K562 (cell line): ENCODE measurements at regions not wholly inside any gene's neighbourhood (a gene's known extent, or its start where the extent isn't known, plus 50 kb on each side); places are given as distances from the start of the nearest gene placed in this dataset.

Experiments used
- ATAC-seq: fragments of 200-7000 bp; cut with Tn5 transposase; 3 replicates; pipeline ENCODE4 v1.9.1; 2020; ENCODE audit warnings: moderate library complexity
- BruUV-seq: library from RNA; stranded (reverse); fragments of 400-500 nt; replicated peaks from 2 replicates; lab custom pipeline; 2021; lab: Mats Ljungman, UMichigan
- CTCF ChIA-PET: fragments of 300-600 bp; formaldehyde crosslinking; extraction: SDS; loops from one replicate; lab custom pipeline; 2021; ENCODE audit warnings: low intra/inter-chr PET ratio; lab: Yijun Ruan, JAX
- POLR2A ChIA-PET: fragments of 300-600, 350-650 bp; sonication (Branson Sonifier 250); formaldehyde crosslinking; extraction: SDS; loops from one replicate; lab custom pipeline; 2021; ENCODE audit warnings: antibody characterized with exemption, inconsistent platforms; lab: Yijun Ruan, JAX
- DNase-seq, 4 experiments: peaks; one replicate each; pipeline versions ENCODE4 v3.0.0 to v3.0.0-alpha.2; 2011 to 2018; ENCODE audit warnings: low spot score in 3 of 4, mixed read lengths in 3 of 4; ENCODE audit errors: extremely low read depth in 1 of 4
- FAIRE-seq: peaks from 2 replicates; lab custom pipeline; 2011; peaks lifted over from hg19 to GRCh38; lab: Jason Lieb, UNC
- H2AFZ ChIP-seq: 2 replicates; pipeline ENCODE4 v1.6.0; 2011; ENCODE audit warnings: low read depth, low read length, control low read depth, inconsistent platforms
- H3K27ac ChIP-seq: fragments of 200-600 bp; 3 replicates; pipeline ENCODE4 v1.8.0; 2011; ENCODE audit warnings: low read depth, mild to moderate bottlenecking, control low read depth, inconsistent platforms, low read length, moderate library complexity, mixed read lengths; ENCODE audit errors: extremely low read depth
- H3K27me3 ChIP-seq, 2 experiments: fragments of 300-600 bp in 1 of 2; 2 replicates in 1 of 2; 3 replicates in 1 of 2; pipeline versions ENCODE4 v1.6.0 to v1.8.0; 2011; ENCODE audit warnings: inconsistent platforms in 2 of 2, low read length in 2 of 2, mild to moderate bottlenecking in 1 of 2, mixed read lengths in 1 of 2, moderate library complexity in 1 of 2; ENCODE audit not compliant: control insufficient read depth in 2 of 2, insufficient read depth in 2 of 2
- H3K36me3 ChIP-seq: fragments of 300-600 bp; 3 replicates; pipeline ENCODE4 v1.8.0; 2011; ENCODE audit warnings: mild to moderate bottlenecking, low read length, inconsistent platforms; ENCODE audit not compliant: control insufficient read depth, insufficient read depth
- H3K4me1 ChIP-seq, 2 experiments: fragments of 200-600 bp in 1 of 2; replicated peaks in 1 of 2; 2 replicates in 1 of 2; 3 replicates in 1 of 2; pipeline versions ENCODE4 v1.5.1 to v1.8.0; 2011; ENCODE audit warnings: inconsistent platforms in 2 of 2, low read length in 2 of 2, mild to moderate bottlenecking in 1 of 2, mixed read lengths in 1 of 2, moderate library complexity in 1 of 2; ENCODE audit not compliant: control insufficient read depth in 2 of 2, insufficient read depth in 2 of 2
- H3K4me2 ChIP-seq: 2 replicates; pipeline ENCODE4 v1.6.1; 2011; ENCODE audit warnings: low read length, control low read depth, inconsistent platforms, mixed read lengths; ENCODE audit not compliant: insufficient read depth
- H3K4me3 ChIP-seq: fragments of 200-600 bp; sonication (generic), shearing (Covaris generic); 2 replicates; pipeline ENCODE4 v1.5.1; 2016; ENCODE audit warnings: control low read depth, inconsistent platforms
- H3K79me2 ChIP-seq: fragments of 200-600 bp; 3 replicates; pipeline ENCODE4 v1.8.0; 2011; ENCODE audit warnings: low read length, inconsistent platforms; ENCODE audit not compliant: control insufficient read depth, insufficient read depth
- H3K9ac ChIP-seq, 2 experiments: 2 replicates each; pipeline versions ENCODE4 v1.6.0 to v1.6.1; 2011; ENCODE audit warnings: low read depth in 2 of 2, low read length in 2 of 2, control low read depth in 1 of 2, inconsistent platforms in 1 of 2, mild to moderate bottlenecking in 1 of 2, mixed read lengths in 1 of 2; ENCODE audit not compliant: insufficient read depth in 1 of 2
- H3K9me1 ChIP-seq: one replicate; pipeline ENCODE4 v1.6.0; 2011; ENCODE audit warnings: inconsistent platforms, mild to moderate bottlenecking, low read length, moderate library complexity; ENCODE audit not compliant: control insufficient read depth, insufficient read depth
- H3K9me3 ChIP-seq: replicated peaks from 2 replicates; pipeline ENCODE4 v1.5.1; 2011; ENCODE audit warnings: low read depth, low read length, inconsistent platforms; ENCODE audit not compliant: control insufficient read depth, insufficient read depth
- H4K20me1 ChIP-seq: replicated peaks from 2 replicates; pipeline ENCODE4 v1.6.1; 2011; ENCODE audit warnings: low read length, inconsistent platforms, mixed read lengths; ENCODE audit not compliant: control insufficient read depth, insufficient read depth
- ASH1L ChIP-seq: fragments of 450-650 bp; IDR thresholded peaks from 2 replicates; pipeline ENCODE4 v1.6.1; 2018; ENCODE audit warnings: borderline replicate concordance, mild to moderate bottlenecking, low read depth; ENCODE audit not compliant: partially characterized antibody
- ATF7 ChIP-seq: fragments of 450-650 bp; IDR thresholded peaks from 2 replicates; pipeline ENCODE4 v1.7.1; 2014; ENCODE audit warnings: mild to moderate bottlenecking, moderate library complexity
- ESRRA ChIP-seq: fragments of 450-650 bp; IDR thresholded peaks from 2 replicates; pipeline ENCODE4 v1.6.1; 2014; ENCODE audit warnings: low read depth, mild to moderate bottlenecking, moderate library complexity, borderline replicate concordance
- FOXJ3 ChIP-seq: sonication (generic); formaldehyde crosslinking; IDR thresholded peaks from 2 replicates; pipeline ENCODE4 v1.4.0; 2020; ENCODE audit warnings: mild to moderate bottlenecking, missing genetic modification reagents
- GTF2B ChIP-seq: IDR thresholded peaks from 2 replicates; pipeline ENCODE4 v1.6.1; 2011; ENCODE audit not compliant: insufficient read length; ENCODE audit errors: extremely low read depth
- IFI16 ChIP-seq: fragments of 250-450 bp; sonication (Bioruptor Pico); IDR thresholded peaks from 2 replicates; pipeline ENCODE4 v2.1.2; 2022; ENCODE audit warnings: mild to moderate bottlenecking, inconsistent platforms
- PHF20 ChIP-seq: fragments of 450-650 bp; IDR thresholded peaks from 2 replicates; pipeline ENCODE4 v1.6.1; 2018; ENCODE audit not compliant: partially characterized antibody
- SRSF7 ChIP-seq: fragments of 200-400 bp; formaldehyde crosslinking; optimal IDR thresholded peaks from 2 replicates; pipeline ENCODE3; 2017; ENCODE audit warnings: mild to moderate bottlenecking, low read depth, low read length
- THRAP3 ChIP-seq: fragments of 450-650 bp; IDR thresholded peaks from 2 replicates; pipeline ENCODE4 v1.6.1; 2016; ENCODE audit warnings: mild to moderate bottlenecking, inconsistent platforms, borderline replicate concordance
- ZBTB17 ChIP-seq: fragments of 450-650 bp; formaldehyde crosslinking; IDR thresholded peaks from 2 replicates; pipeline ENCODE4 v1.4.0; 2020; ENCODE audit warnings: mild to moderate bottlenecking
- ZBTB2 ChIP-seq: fragments of 450-650 bp; IDR thresholded peaks from 2 replicates; pipeline ENCODE4 v1.6.1; 2016; ENCODE audit warnings: antibody characterized with exemption
- ZBTB9 ChIP-seq: fragments of 450-650 bp; formaldehyde crosslinking; IDR thresholded peaks from 2 replicates; pipeline ENCODE4 v1.4.0; 2020; ENCODE audit warnings: mild to moderate bottlenecking, moderate library complexity
- ZC3H11A ChIP-seq: IDR thresholded peaks from 2 replicates; pipeline ENCODE4 v1.6.1; 2012; ENCODE audit warnings: low read depth, low read length, improper control_type of control experiment
- WGBS: fragments of 100-300 bp; shearing (Covaris generic); methylation state at CpG from one replicate; pipeline ENCODE4 v1.1.6; 2016; ENCODE audit warnings: low coverage, mixed read lengths; ENCODE audit not compliant: insufficient coverage; ENCODE audit errors: missing lambda C conversion rate; 5-methylcytosine and 5-hydroxymethylcytosine counted together
- in situ Hi-C: fragments of 300-500 bp; cut with MboI; formaldehyde crosslinking; loops from 4 replicates; pipeline ENCODE4 v1.15.0; 2018; ENCODE audit warnings: inconsistent platforms, mixed read lengths
- intact Hi-C: fragments of 100-400 bp; cut with micrococcal nuclease; formaldehyde crosslinking; loops from 2 replicates; pipeline ENCODE4 v1.14.2; 2022

GRCh38 chr13:55091172-55091571, 2049.5 kb upstream of the PRR20A start (continued):
- no peak for TF ChIP-seq ZBTB2

GRCh38 chr13:55106509-55106908, 2034.2 kb upstream of the PRR20A start:
- intact Hi-C loops (no loop called here), in situ Hi-C loops (no loop called here)
- Histone ChIP-seq H2AFZ (no peak overlapping the region), H4K20me1 (no peaks in the 10 kb centered on the region), H3K4me2 (no peak overlapping the region), H3K27ac (no peak overlapping the region), H3K4me3 (no peak overlapping the region), H3K9ac (no peak overlapping the region), H3K4me1 (no peaks in the 10 kb centered on the region), H3K36me3 (no peaks in the 10 kb centered on the region), H3K79me2 (no peaks in the 10 kb centered on the region), H3K9me3 (no peaks in the 10 kb centered on the region), H3K27me3 (no peaks in the 10 kb centered on the region), H3K9me1 (no peaks in the 10 kb centered on the region)
- TF ChIP-seq ATF7: no peak
- TF ChIP-seq THRAP3: no peak
- TF ChIP-seq GTF2B: no peak
- TF ChIP-seq SRSF7: no peak
- no peak for TF ChIP-seq FOXJ3
- no peak for TF ChIP-seq ZC3H11A
- no peak for TF ChIP-seq PHF20
- TF ChIP-seq ASH1L: no peak
- no peak for TF ChIP-seq ESRRA
- TF ChIP-seq IFI16 (CRISPR knock-in tag): no peak
- TF ChIP-seq ZBTB17 (CRISPR knock-in tag): no peak
- no peak for TF ChIP-seq ZBTB9 (CRISPR knock-in tag)
- no TSS peak for BruUV-seq
- POLR2A ChIA-PET: no interaction called here
- WGBS: 0% methylated on average over 1 of the region's 1 CpG
- ATAC-seq (no peak), FAIRE-seq (no peak), DNase-seq (no peak)
- CTCF ChIA-PET: no interaction called here
